Astrocyte (in vitro differentiated cells and primary cell): ENCODE measurements at regions not wholly inside any gene's neighbourhood (a gene's known extent, or its start where the extent isn't known, plus 50 kb on each side); places are given as distances from the start of the nearest gene placed in this dataset.

Experiments used
- EZH2 ChIP-seq: IDR thresholded peaks from 2 replicates; pipeline ENCODE4 v1.6.1; 2012; ENCODE audit warnings: mild to moderate bottlenecking, low read length, inconsistent platforms; ENCODE audit not compliant: insufficient read depth
- TF ChIP-seq, protein P1 (sequence below): IDR thresholded peaks from 2 replicates; pipeline ENCODE4 v1.5.1; 2011; ENCODE audit warnings: low read depth, mild to moderate bottlenecking, inconsistent platforms, low read length, moderate library complexity; ENCODE audit not compliant: insufficient read depth

DNA sequence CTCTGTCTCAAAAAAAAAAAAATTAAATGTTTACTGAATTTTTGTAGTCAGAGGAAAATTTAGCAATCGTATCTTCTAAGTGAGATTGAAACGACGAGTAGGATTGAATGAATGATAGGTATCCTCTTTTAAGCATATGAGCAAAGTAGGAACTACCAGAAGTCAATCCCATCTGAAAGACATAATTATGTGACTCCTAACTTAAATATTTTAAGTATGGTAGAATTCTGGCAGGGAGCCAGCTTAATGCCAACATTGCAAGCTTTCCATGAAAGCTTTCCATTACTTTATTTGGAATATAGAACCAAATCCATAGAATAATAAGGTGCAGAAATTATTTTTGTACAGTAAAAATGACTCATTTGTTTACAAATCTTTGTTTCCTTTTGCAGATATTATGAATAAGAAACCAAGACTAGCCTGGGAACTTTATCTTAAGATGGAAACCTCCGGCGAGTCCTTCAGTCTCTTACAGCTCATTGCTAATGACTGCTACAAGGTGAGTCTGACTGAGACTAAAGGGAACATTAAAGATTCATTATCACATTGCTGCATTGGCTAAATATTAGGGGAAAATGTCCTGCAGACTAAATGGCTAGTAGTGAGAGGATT, 50.2 kb upstream of the UBN2 start:
- TF ChIP-seq, protein P1, sequence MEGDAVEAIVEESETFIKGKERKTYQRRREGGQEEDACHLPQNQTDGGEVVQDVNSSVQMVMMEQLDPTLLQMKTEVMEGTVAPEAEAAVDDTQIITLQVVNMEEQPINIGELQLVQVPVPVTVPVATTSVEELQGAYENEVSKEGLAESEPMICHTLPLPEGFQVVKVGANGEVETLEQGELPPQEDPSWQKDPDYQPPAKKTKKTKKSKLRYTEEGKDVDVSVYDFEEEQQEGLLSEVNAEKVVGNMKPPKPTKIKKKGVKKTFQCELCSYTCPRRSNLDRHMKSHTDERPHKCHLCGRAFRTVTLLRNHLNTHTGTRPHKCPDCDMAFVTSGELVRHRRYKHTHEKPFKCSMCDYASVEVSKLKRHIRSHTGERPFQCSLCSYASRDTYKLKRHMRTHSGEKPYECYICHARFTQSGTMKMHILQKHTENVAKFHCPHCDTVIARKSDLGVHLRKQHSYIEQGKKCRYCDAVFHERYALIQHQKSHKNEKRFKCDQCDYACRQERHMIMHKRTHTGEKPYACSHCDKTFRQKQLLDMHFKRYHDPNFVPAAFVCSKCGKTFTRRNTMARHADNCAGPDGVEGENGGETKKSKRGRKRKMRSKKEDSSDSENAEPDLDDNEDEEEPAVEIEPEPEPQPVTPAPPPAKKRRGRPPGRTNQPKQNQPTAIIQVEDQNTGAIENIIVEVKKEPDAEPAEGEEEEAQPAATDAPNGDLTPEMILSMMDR = no peak
- no peak for TF ChIP-seq EZH2
